Urothelium cell line (cell line): ENCODE measurements at regions not wholly inside any gene's neighbourhood (a gene's known extent, or its start where the extent isn't known, plus 50 kb on each side); places are given as distances from the start of the nearest gene placed in this dataset.
"Not testable (repeated sequence)": the region's sequence is repeated elsewhere in the genome, so short reads cannot be mapped to it uniquely, and the experiment has no call there.

Experiments
- DNase-seq: peaks from one replicate; pipeline ENCODE4 v3.0.0; 2011; ENCODE audit warnings: low spot score, mixed read lengths
- FAIRE-seq: peaks from 2 replicates; lab custom pipeline; 2011; peaks lifted over from hg19 to GRCh38; lab: Jason Lieb, UNC

DNA sequence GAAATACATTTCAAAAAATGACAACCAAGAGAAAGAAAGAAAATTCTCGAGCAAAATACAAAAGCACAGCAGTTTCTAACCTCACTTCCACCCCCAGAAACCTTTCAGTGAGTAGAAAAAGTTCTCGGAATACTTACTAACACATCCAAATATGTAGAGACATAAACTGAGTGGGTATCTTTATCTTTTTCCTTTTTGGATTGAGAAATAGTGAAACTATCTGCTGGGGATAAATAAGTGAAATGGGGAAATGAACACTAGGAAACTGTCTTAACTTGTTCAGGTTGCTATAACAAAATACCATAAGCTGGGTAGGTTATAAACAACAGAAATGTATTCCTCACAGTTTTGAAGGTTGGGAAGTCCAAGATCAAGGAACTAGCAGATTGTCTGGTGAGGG, 72.0 kb downstream of the VCAM1 start:
- DNase-seq: no peak
- no peak for FAIRE-seq

DNA sequence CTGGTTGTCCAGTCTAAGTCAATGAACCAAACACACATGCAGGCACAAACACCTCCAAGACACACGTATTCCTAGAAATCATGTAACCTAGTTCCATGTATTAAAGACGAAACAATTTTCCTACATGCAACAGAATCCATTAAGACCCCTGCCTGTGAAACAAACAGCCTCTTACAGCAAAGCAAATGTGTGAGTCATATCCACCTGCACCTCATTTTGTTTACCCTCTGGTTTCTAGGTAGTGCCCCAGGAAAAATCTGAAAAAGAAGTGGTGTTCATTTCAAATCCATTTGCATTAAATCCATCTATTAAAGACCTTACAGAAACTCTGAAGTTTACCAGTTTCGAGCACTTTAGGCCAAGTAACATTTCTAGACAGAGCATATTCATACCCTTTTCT, 74.1 kb downstream of the VCAM1 start:
- no peak for FAIRE-seq
- peak; percentile 13 for DNase-seq

DNA sequence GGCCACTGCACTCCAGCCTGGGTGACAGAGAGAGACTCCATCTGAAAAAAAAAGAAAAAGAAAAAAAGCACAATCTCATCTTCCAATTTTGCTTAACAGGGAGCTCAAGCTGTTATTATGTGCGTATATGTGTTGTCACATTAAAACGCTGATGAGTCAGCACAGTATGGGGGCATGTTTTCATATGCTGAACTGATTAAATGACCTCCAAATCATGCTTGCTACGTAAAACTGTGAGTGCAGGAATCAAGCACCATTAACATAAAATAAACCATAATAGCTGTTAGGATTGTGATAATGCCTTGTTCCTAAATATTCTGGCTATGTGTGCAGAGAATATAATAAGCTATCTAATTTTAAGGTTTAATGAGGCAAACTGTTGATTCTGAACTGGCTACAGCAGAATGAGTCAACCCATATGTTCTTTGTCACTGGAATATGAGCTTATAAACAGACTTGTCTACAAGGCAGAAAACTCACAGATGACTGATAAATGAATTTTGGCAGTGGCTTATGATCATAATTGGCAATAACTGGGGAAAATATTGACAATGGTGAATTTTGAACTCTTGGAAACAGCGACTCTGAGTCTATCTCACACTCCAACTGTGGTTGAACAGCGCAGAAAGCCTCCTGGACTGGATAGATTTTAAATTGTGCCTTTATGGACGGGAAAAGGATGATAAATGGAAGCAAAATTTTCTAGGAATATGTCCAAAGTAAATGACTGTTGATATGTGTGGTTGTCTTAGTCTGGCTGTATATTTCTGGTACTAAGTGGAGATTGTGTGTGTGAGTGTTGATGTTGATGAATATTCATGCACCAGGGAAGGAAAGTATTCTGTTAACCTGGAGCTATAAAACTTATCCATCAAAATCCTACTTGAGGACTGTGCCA, 75.5 kb downstream of the VCAM1 start:
- DNase-seq: no peak
- no peak for FAIRE-seq

DNA sequence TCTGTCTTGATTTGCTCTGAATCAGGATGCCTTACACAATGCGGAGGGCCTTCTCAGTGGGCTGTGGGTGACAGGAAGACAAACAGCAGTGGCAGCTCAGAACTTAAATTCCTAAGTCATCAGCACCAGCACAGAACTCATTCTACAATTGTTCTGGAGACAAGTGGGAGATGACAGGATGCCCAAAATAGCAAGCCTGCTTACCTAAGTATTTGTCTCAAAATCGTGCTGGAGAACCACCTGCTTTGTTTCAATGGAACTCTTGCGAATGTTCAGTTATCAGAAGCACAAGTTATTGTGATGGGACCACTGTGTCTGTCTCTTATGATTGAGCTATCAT, 76.1 kb downstream of the VCAM1 start:
- FAIRE-seq (no peak), DNase-seq (no peak)

DNA sequence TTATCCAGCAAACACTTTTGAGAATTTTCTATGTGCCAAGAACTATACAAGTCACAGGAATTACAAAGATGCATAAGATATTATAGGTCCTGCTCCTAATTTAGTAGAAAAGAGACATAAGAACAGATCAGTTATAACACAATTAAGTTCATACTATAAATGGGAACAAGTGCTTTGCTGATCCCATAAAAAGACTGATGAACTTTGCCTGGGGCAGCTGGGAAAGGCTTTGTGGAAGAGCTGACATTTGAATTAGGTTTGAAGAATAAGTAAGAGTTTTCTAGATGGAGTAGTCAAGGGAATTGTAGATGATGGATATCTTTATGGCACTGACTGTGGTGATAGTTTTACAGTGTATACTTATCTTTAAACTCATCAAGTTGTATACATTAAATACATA, 76.5 kb downstream of the VCAM1 start:
- FAIRE-seq: no peak

DNA sequence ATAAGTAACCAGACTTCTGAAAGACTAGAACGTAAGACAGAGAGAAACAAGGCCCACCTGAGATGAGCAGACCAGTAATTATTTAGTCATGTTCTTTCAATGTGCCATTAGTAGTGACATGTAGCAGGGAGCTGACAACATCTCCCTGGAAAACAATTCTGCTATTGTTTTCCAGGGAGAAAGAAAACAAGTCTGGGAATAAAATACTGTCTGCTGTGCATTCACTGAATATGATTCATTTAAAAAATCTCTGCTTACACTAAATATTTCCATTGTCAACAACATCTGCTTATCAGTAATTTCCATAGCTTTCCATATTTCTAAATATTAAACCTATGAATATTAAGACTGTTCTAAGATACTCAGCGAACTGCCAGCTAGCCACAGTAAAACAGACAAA, 80.0 kb downstream of the VCAM1 start:
- DNase-seq (peak; percentile 12), FAIRE-seq (no peak)

More for the DNA sequence above, 76.5 kb downstream of the VCAM1 start:
- no peak for DNase-seq

DNA sequence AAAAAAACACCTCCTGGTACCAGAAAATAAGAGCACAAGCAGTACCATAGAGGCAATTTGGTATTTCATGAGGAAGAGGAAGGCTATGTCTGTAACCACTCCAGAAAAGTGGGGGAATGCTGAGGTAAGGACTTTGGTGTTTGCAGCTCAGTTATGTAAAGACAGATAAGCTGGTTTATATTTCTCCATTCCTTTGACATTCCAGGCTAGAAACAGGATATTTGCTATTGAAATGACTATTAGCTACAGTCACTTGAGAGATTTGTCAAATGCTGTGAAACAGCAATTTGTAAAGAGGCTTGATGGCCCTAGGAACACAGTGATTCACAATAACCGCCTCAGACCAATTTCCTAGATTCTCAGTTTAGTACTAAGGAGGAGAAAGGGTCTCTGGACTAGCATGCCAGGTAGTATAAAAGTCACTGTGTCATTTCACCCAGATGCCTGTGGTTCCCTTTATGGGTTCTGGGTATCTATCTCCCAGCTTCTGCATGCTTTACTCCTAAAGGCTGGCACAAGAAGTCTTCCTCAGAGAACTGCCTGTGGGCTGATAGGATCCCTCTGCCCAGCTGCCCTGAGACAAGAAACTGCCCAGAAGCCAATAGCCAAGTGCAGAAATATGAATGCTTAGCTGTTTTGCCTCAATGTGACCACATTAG, 80.5 kb downstream of the VCAM1 start:
- FAIRE-seq: no peak
- DNase-seq: peak; percentile 6

DNA sequence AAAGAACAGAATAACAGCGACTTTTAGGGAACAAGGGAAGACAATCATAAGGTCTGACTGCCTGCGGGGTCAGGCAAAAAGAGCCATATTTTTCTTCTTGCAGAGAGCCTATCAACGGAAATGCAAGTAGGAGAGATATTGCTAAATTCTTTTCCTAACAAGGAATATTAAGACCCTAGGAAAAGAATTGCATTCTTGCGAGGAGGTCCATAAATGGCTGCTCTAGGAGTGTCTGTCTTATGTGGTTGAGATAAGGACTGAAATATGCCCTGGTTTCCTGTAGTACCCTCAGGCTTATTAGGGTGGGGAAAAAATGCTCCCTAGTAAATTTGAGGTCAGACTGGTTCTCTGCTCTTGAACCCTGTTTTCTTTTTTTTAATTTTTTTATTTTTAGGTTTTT, 81.7 kb downstream of the VCAM1 start:
- FAIRE-seq, DNase-seq: not testable (repeated sequence)

DNA sequence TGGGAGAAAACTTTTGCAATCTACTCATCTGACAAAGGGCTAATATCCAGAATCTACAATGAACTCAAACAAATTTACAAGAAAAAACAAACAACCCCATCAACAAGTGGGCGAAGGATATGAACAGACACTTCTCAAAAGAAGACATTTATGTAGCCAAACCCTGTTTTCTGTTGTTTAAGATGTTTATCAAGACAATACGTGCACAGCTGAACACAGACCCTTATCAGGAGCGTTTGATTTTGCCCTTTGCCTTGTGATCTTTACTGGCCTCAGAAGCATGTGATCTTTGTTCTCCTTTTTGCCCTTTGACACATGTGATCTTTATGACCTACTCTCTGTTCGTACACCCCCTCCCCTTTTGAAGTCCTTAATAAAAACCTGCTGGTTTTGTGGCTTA, 83.7 kb downstream of the VCAM1 start:
- FAIRE-seq, DNase-seq: not testable (repeated sequence)

DNA sequence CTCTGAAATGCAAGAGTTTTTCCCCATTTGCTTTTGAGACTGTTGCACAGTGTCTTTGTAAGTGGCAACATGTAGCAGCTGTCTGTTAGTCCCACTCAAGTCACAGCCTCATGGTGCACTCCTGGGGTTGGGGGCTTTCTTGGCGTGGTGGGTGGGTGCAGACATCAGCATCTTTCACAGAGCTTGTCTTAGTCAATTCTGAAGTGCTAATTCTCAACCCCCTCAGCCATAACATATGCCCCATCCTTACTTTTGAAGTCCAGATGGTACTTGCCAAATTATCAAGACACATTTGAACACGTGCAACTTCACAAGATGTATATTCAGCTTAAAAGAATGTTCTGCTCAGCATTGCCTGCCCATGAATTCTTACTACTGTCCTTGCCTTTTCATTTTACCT, 87.1 kb downstream of the VCAM1 start:
- DNase-seq (no peak), FAIRE-seq (no peak)

DNA sequence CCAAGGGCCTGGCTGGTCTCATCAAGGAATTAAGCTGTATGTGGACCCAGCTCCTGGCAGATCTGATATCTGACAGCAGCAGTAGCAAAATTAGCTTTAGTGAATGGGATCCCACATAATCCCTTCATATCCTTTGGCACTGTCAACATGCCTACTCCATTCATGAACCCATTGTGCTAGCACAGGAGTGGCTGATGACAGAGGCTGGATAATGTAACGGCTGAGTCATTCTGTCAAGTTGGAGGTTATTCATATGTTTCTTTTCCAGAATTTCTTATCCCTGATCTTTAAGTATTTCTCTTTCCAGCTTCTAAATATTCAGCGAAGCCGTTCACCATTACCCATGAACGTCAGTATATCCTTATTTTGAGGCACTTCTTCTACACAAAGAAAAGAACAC, 84.3 kb downstream of the EXTL2 start:
- no peak for DNase-seq
- FAIRE-seq: no peak

DNA sequence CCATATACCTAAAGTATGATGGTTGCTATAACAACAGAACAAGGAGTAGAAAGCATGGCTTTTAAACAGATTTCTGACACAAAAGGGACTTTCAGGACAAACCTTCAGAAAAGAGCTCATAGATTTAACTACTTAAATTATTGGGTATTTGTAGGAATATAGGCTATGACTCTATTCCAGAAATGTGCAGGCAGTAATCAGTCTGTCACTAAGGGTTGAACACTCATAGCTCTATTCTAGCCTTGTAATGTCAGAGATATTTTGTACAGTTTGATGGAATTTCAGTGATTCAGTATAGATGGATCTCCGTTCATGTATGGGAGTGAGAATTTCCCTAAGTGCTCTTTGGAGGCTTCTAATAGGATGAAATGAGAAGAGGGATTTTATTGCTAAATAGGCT, 82.8 kb downstream of the EXTL2 start:
- no peak for FAIRE-seq
- no peak for DNase-seq

DNA sequence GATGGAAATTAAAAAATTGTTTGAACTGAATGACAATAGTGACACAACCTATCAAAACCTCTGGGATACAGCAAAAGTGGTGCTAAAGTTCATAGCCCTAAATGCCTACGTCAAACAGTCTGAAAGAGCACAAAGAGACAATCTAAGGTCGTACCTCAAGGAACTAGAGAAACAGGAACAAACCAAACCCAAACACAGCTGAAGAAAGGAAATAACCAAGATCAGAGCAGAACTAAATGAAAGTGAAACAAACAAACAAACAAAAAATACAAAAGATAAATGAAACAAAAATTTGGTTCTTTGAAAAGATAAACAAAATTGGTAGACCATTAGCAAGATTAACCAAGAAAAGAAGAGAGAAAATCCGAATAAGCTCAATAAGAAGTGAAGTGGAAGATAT, 79.7 kb downstream of the EXTL2 start:
- not testable (repeated sequence) for FAIRE-seq, DNase-seq

DNA sequence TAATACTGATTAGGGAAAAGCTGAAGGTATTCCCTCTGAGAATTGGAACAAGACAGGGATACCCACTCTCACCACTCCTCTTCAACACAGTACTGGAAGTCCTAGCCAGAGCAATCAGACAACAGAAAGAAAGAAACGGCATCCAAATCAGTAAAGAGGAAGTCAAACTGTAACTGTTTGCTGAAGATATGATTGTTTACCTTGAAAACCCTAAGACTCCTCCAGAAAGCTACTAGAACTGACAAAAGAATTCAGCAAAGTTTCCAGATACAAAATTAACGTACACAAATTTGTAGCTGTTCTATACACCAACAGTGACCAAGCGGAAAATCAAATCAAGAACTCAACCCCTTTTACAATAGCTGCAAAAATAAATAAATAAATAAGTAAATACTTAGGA, 78.6 kb downstream of the EXTL2 start:
- DNase-seq: no peak
- FAIRE-seq: no peak

DNA sequence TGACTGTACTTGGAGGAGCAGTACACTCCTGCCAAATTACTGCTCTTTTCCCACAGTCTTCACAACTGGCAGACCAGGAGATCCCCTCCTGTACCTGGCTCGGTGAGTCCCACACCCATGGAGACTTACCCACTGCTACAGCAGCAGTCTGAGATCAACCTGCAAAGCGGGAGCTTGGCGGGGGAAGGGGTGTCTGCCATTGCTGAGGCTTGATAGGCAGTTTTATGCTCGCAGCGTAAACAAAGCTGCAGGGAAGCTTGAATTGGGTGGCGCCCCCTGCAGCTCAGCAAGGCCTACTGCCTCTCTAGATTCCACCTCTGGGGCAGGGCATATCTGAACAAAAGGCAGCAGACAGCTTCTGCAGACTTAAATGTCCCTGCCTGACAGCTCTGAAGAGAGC, 74.4 kb downstream of the EXTL2 start:
- FAIRE-seq, DNase-seq: not testable (repeated sequence)

DNA sequence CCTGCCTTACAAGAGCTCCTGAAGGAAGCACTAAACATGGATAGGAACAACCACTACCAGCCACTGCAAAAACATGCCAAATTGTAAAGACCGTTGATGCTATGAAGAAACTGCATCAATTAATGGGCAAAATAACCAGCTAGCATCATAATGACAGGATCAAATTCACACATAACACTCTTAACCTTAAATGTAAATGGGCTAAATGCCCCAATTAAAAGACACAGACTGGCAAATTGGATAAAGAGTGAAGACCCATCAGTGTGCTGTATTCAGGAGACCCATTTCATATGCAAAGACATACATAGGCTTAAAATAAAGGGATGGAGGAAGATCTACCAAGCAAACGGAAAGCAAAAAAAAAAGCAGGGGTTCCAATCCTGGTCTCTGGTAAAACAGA, 72.7 kb downstream of the EXTL2 start:
- DNase-seq, FAIRE-seq: not testable (repeated sequence)
